Tibial nerve (tissue), 4 donors: ENCODE measurements at regions not wholly inside any gene's neighbourhood (a gene's known extent, or its start where the extent isn't known, plus 50 kb on each side); places are given as distances from the start of the nearest gene placed in this dataset.

Experiments
- DNase-seq, 2 donors: peaks; one replicate each; pipeline ENCODE4 v3.0.0-alpha.2; 2019; ENCODE audit warnings: low spot score in 2 of 2
- H3K27ac ChIP-seq, 4 donors: fragments of 200-600 bp; sonication (generic) in 3 of 4; one replicate each; pipeline ENCODE4 v1.5.1; 2017 to 2019; ENCODE audit warnings: mild to moderate bottlenecking in 1 of 4
- H3K27me3 ChIP-seq, 2 donors: fragments of 200-600 bp; sonication (generic) in 1 of 2; one replicate each; pipeline versions ENCODE4 v1.5.1 to v1.6.0; 2017 to 2019
- H3K36me3 ChIP-seq, 3 donors: fragments of 200-600 bp; sonication (generic); one replicate each; pipeline ENCODE4 v1.5.1; 2018 to 2019
- H3K4me1 ChIP-seq, 4 donors: fragments of 200-600 bp; sonication (generic) in 3 of 4; one replicate each; pipeline ENCODE4 v1.5.1; 2017 to 2019
- H3K4me3 ChIP-seq, 4 donors: fragments of 200-600 bp; sonication (generic) in 3 of 4; one replicate each; pipeline ENCODE4 v1.5.1; 2017 to 2019; ENCODE audit warnings: mild to moderate bottlenecking in 1 of 4, moderate library complexity in 1 of 4
- H3K9me3 ChIP-seq, 4 donors: fragments of 200-600 bp; sonication (generic) in 3 of 4; one replicate each; pipeline ENCODE4 v1.5.1; 2017 to 2019
- CTCF ChIP-seq, 5 experiments: fragments of 200-600 bp in 3 of 5; fragments of 450-650 bp in 2 of 5; sonication (generic) in 3 of 5; IDR thresholded peaks; one replicate each; pipeline ENCODE4 v1.5.1; 2016 to 2019; ENCODE audit warnings: antibody characterized with exemption in 5 of 5, mild to moderate bottlenecking in 3 of 5, moderate library complexity in 2 of 5
- EP300 ChIP-seq, 2 donors: sonication (generic); formaldehyde crosslinking; IDR thresholded peaks; one replicate each; pipeline ENCODE4 v1.6.1; 2017; ENCODE audit warnings: antibody characterized with exemption in 2 of 2, mild to moderate bottlenecking in 1 of 2
- POLR2A ChIP-seq, 2 donors: fragments of 450-650 bp; IDR thresholded peaks; one replicate each; pipeline ENCODE4 v1.6.1; 2017; ENCODE audit warnings: antibody characterized with exemption in 2 of 2, mild to moderate bottlenecking in 2 of 2, moderate library complexity in 2 of 2
- WGBS, 2 donors: methylation state at CpG; one replicate each; pipeline ENCODE4 v1.1.5; 2018; 5-methylcytosine and 5-hydroxymethylcytosine counted together

DNA sequence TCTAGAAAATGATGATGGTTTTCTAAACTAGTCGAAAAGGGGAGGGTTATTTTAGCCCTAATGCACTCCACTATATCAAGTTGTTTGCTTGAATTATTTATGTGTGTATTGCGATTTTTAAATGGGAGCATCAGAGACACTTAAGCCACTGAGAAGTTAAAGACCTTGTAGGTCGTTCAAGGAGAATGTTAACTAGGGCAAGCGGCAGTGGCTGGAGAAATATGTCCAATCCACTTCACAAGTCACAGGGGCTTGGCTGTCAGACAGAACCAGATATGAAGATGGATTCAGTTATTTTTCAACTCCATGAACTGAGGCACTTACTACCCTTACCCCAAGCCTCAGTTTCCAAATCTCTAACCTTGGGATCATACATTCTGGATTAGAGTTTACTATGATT lies 702.0 kb downstream of the CDH11 start:
- H3K4me1 ChIP-seq, result peaks cover 0 to 47% (median 7%) of the 10 kb centered on the region in 4 donors
- H3K27ac ChIP-seq, result peak overlapping the region in 2 of 4 donors; percentile 68 to 88
- no peaks in the 10 kb centered on the region for H3K27me3 ChIP-seq
- H3K9me3 ChIP-seq, result no peaks in the 10 kb centered on the region
- no peak for TF ChIP-seq EP300 (IDR thresholded peaks at IDR 0.05)
- TF ChIP-seq POLR2A (IDR thresholded peaks at IDR 0.05), result no peak
- no peak for TF ChIP-seq CTCF (IDR thresholded peaks at IDR 0.05)
- no peak for DNase-seq
- WGBS, 2 donors, result 91 to 93% methylated on average over 4 of the region's 4 CpGs
- H3K4me3 ChIP-seq, result no peak overlapping the region
- H3K36me3 ChIP-seq, result no peaks in the 10 kb centered on the region

- no peaks in the 10 kb centered on the region for H3K36me3 ChIP-seq
- peaks cover 0 to 64% (median 7%) of the 10 kb centered on the region in 4 donors for H3K4me1 ChIP-seq
- H3K9me3 ChIP-seq, result no peaks in the 10 kb centered on the region
- WGBS, 2 donors, result 19 to 23% methylated on average over 1 of the region's 1 CpG
- H3K4me3 ChIP-seq, result no peak overlapping the region
- DNase-seq, result no peak
- H3K27me3 ChIP-seq, result no peaks in the 10 kb centered on the region
- peak overlapping the region in 3 of 4 donors; percentile 50 to 88 (median 68) for H3K27ac ChIP-seq
- TF ChIP-seq EP300 (IDR thresholded peaks at IDR 0.05) (peak in 1 of 2 donors; percentile 18), CTCF (IDR thresholded peaks at IDR 0.05) (no peak)
These were observed 704.1 kb downstream of the CDH11 start for GRCh38 chr16:64417711-64418227.

- Histone ChIP-seq H3K4me3 (peak overlapping the region in 2 of 4 donors; percentile 10 to 38), H3K36me3 (no peaks in the 10 kb centered on the region), H3K9me3 (no peaks in the 10 kb centered on the region), H3K4me1 (peaks cover 0 to 64% (median 7%) of the 10 kb centered on the region in 4 donors), H3K27ac (peak overlapping the region in 3 of 4 donors; percentile 13 to 84 (median 68)), H3K27me3 (no peaks in the 10 kb centered on the region)
- TF ChIP-seq CTCF (IDR thresholded peaks at IDR 0.05) (no peak), EP300 (IDR thresholded peaks at IDR 0.05) (no peak), POLR2A (IDR thresholded peaks at IDR 0.05) (no peak)
- no peak for DNase-seq
- 42 to 45% methylated on average over 5 of the region's 5 CpGs for WGBS, 2 donors
These were observed 705.5 kb downstream of the CDH11 start for GRCh38 chr16:64416216-64417005.

DNA sequence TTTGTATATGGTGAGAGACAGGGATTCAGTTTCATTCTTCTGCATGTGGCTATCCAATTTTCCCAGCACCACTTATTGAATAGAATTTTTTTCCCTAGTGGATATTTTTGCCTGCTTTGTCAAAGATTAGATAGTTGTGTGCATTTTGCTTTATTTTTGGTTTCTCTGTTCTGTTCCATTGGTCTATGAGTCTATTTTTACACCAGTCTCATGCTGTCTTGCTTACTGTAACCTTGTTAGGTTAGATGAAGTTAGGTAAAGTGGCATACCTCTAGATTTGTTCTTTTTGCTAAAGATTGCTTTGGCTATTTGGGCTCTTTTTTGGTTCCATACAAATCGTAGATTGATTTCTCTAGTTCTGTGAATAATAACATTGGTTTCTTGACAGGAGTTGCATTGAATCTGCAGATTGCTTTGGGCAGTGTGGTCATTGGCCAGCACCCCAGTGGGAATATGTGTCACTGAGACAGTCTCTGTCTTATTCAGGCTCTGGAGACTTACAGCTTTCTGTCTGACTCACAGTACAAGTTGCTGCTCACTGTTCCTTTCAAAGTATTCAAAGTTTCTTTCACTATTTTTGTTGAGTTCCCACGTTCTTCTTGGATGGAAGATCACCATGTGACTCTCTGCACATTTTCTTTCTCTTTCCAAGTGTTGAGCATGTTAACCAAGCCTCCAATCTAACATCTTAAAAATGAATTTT lies 709.1 kb downstream of the CDH11 start:
- TF ChIP-seq POLR2A (IDR thresholded peaks at IDR 0.05), result no peak
- peak in 1 of 2 donors; percentile 27 for TF ChIP-seq EP300 (IDR thresholded peaks at IDR 0.05)
- peak overlapping the region in 3 of 4 donors; percentile 12 to 84 (median 68) for H3K27ac ChIP-seq
- WGBS, 2 donors, result 27 to 41% methylated on average over 2 of the region's 2 CpGs
- no peaks in the 10 kb centered on the region for H3K9me3 ChIP-seq
- no peaks in the 10 kb centered on the region for H3K27me3 ChIP-seq
- H3K4me1 ChIP-seq, result peaks cover 0 to 58% (median 0%) of the 10 kb centered on the region in 4 donors
- no peak overlapping the region for H3K4me3 ChIP-seq
- no peak for DNase-seq
- no peaks in the 10 kb centered on the region for H3K36me3 ChIP-seq

- WGBS, 2 donors, result 60 to 61% methylated on average over 1 of the region's 1 CpG
- no peaks in the 10 kb centered on the region for H3K27me3 ChIP-seq
- no peak for DNase-seq
- H3K36me3 ChIP-seq, result no peaks in the 10 kb centered on the region
- H3K9me3 ChIP-seq, result no peaks in the 10 kb centered on the region
- H3K4me1 ChIP-seq, result peaks cover 0 to 34% (median 0%) of the 10 kb centered on the region in 4 donors
- peak overlapping the region in 2 of 4 donors; percentile 51 to 70 for H3K27ac ChIP-seq
- no peak overlapping the region for H3K4me3 ChIP-seq
- TF ChIP-seq EP300 (IDR thresholded peaks at IDR 0.05) (no peak), CTCF (IDR thresholded peaks at IDR 0.05) (no peak), POLR2A (IDR thresholded peaks at IDR 0.05) (no peak)
These were observed 711.6 kb downstream of the CDH11 start for GRCh38 chr16:64410306-64410705.
